ENCODE measurements at regions not wholly inside any gene's neighbourhood (a gene's known extent, or its start where the extent isn't known, plus 50 kb on each side); places are given as distances from the start of the nearest gene placed in this dataset.

DNA sequence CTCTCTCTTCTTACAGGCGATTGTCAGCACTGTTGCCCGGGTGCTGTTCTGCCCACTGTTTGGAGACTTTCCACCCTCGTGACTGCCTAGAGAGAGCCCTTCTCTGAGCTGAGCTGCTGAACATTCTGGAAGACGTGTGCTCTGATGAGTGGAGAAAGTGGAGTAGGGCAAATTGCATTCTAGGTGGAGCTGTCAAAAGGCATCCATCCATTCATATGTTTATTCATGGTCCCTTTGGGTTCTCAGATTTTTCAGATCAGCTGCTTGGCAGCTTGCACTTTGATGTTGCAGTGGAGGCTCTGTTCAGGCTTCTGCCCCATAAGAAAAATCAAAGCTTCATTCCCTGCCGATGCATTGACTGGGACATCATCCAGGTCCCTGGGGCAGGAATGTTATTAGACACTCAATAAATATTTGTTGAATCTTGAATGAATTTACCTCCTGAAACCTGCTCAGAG, 120.7 kb upstream of the EEPD1 start:
- no peak for TF ChIP-seq CTCF (IDR thresholded peaks at IDR 0.05)
- TF ChIP-seq POLR2A (IDR thresholded peaks at IDR 0.05): no peak

Data from adrenal gland (tissue), 5 donors.